GM10266 (cell line): ENCODE measurements at regions not wholly inside any gene's neighbourhood (a gene's known extent, or its start where the extent isn't known, plus 50 kb on each side); places are given as distances from the start of the nearest gene placed in this dataset.

ENCODE experiments used
- DNase-seq: peaks from one replicate; pipeline ENCODE4 v3.0.0; 2012; ENCODE audit errors: extremely low spot score
- CTCF ChIP-seq: IDR thresholded peaks from 2 replicates; pipeline ENCODE4 v1.5.1; 2012; ENCODE audit warnings: mild to moderate bottlenecking, low read depth; ENCODE audit not compliant: control insufficient read depth, insufficient read depth; ENCODE audit errors: missing control alignments

DNA sequence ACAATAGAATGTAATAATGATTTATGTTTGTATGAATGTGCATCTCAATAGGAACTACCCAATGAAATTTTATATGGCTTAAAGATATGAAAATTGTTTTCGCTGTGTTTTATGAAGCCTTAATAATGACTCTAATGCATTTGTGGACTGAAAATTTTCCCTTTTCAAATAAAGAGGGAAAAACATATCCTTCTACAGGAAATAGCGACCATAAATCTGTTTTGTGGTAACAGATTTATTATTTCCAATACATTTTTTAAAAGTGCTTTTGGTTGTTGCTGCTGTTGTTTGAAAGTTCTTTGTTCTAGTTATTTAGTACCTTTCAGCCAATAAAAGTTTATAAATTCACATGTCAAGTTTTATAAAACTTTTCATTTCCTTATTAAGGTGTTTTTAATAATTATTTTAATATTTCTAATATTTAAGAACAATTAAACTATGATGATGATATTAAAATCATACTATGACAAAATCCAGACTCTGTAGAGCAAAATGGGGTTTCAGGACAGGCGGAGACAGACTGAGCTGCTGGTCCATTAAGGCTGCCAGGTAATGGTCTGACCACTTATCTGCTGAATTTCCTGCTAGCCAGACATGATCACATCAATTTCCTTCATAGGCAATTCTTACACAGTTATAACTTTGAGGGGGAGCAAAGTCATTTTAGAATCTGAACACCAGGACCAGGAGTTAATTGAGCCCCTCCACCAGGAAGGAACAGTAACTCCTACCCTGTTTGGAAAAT, 65.7 kb upstream of the NEUROD1 start:
- no peak for DNase-seq
- TF ChIP-seq CTCF: no peak

DNA sequence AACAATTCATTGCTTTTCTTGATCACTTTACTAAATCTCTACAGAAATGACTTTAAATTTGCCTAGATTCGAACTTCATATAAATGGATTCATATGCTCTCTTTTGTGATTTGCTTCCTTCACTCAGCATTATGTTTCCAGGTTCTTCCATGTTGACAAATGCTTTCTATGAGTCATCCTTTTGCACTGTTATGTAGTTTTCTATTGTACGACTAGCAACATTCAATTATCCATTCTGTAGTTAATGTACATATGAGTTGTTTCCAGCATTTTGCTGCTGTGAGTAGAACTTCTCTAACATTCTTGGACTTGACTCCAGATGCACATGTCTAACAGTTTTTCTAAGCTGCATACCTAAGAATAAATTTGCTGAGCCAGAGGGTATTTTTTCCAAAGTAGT, 66.5 kb upstream of the NEUROD1 start:
- TF ChIP-seq CTCF: no peak
- no peak for DNase-seq

DNA sequence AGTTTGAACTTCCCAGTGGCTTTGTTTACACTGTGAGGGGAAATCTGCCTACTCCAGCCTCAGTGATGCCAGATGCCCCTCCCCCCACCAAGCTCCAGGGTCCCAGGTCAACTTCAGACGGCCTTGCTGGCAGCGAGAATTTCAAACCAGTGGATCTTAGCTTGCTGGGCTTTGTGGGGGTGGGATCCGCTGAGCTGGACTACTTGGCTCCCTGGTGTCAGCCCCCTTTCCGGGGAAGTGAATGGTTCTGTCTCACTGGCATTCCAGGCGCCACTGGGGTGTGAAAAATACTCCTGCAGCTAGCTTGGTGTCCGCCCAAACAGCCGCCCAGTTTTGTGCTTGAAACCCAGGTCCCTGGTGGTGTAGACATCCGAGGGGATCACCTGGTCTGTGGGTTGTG, 70.0 kb upstream of the NEUROD1 start:
- no peak for TF ChIP-seq CTCF
- no peak for DNase-seq

GRCh38 chr2:181751266-181752030, 71.1 kb upstream of the NEUROD1 start:
- TF ChIP-seq CTCF: no peak
- DNase-seq: no peak

DNA sequence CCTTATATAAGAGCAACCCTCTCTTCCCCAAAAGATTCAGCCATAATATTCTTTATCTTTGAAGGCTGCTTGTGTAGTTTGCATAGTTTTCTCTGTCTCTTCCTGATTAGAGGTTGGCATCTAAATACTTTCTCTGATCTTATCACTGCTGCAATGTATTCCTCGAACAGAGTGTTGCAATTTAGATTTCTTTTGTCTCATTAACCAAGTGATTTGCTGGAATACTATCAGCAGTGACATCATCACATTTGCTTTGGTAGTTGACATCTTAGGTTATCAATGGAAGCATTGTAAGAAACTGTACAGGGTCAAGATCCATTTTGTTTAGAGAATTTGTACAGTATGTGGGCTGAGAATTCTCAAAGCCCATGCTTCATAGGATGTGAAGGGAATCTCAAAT, 72.0 kb upstream of the NEUROD1 start:
- no peak for TF ChIP-seq CTCF
- no peak for DNase-seq

DNA sequence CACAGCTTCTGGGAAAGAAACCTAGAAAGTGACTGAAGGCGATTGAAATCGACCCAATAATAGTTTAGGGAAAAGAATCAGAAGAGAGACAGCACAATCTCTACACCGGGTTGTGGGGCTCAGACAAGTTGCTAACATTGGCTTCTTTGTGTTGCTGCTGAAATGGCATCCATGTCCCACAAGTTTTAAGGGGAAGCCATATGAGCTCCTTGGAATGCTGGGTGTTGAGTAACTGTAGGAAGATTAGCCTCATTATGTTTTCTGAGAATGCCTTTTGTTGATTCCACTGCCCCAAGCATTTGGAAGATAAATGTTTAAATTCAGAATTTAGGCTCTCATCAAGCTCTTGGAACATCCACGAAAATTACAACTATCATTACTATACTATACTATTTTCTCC, 73.4 kb upstream of the NEUROD1 start:
- no peak for DNase-seq
- no peak for TF ChIP-seq CTCF

GRCh38 chr2:181754105-181754504, 73.8 kb upstream of the NEUROD1 start:
- DNase-seq: no peak
- no peak for TF ChIP-seq CTCF
